ENCODE measurements at regions not wholly inside any gene's neighbourhood (a gene's known extent, or its start where the extent isn't known, plus 50 kb on each side); places are given as distances from the start of the nearest gene placed in this dataset.

DNA sequence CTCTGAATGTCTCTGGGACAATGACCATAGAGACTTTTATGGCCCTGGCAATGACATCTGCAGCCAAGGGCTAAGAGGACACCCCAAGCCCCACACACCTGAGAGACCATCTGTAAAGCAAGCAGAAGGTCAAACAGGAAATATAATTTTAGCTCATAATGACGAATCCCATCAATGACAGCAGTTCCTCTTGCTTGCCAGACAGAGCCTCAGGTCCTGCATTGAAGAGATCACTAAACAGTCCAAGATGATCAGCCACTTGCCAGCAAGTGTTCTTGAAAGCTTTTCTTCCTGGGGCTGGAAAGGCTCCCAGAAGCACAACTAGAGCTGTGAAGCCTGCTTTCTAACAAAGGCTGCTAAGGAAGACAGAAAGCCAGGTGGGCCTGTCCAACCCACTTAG lies 993.7 kb upstream of the AUTS2 start:
- intact Hi-C loops (cut with DNase I), result no loop called here
- H3K9me3 ChIP-seq, result no peaks in the 10 kb centered on the region
- 36 to 48% methylated on average over 1 of the region's 1 CpG for WGBS, 2 donors
- H3K4me3 ChIP-seq, result no peak overlapping the region
- FAIRE-seq (no peak), DNase-seq (no peak), ATAC-seq (no peak)
- no peak overlapping the region for H3K27ac ChIP-seq
- H3K36me3 ChIP-seq, result no peaks in the 10 kb centered on the region
- H3K27me3 ChIP-seq, result no peaks in the 10 kb centered on the region
- TF ChIP-seq, protein P1, sequence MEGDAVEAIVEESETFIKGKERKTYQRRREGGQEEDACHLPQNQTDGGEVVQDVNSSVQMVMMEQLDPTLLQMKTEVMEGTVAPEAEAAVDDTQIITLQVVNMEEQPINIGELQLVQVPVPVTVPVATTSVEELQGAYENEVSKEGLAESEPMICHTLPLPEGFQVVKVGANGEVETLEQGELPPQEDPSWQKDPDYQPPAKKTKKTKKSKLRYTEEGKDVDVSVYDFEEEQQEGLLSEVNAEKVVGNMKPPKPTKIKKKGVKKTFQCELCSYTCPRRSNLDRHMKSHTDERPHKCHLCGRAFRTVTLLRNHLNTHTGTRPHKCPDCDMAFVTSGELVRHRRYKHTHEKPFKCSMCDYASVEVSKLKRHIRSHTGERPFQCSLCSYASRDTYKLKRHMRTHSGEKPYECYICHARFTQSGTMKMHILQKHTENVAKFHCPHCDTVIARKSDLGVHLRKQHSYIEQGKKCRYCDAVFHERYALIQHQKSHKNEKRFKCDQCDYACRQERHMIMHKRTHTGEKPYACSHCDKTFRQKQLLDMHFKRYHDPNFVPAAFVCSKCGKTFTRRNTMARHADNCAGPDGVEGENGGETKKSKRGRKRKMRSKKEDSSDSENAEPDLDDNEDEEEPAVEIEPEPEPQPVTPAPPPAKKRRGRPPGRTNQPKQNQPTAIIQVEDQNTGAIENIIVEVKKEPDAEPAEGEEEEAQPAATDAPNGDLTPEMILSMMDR (IDR thresholded peaks at IDR 0.05), result no peak
- H3K4me1 ChIP-seq, result no peaks in the 10 kb centered on the region

DNA sequence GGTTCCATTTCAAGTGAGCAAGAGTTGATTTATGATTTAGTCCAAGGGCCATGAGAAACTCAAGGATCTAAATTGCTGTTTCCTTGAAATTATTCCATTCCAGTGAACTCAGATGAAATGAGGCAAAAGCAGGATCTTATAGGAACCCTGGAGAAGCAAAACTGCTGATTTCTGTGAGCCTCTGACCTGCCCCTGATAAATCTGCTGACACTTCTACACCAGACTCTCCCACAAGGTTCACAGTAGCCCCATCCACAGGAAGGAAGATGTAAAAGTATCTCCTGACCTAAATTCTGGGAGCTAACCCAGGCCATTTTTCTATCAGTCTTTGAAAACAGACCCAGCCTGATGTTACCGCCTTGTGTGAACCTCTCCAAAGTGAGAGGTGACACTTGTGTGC lies 987.6 kb upstream of the AUTS2 start:
- no peaks in the 10 kb centered on the region for H3K4me1 ChIP-seq
- no peak overlapping the region for H3K4me3 ChIP-seq
- ATAC-seq (no peak), FAIRE-seq (no peak), DNase-seq (no peak)
- no peaks in the 10 kb centered on the region for H3K27me3 ChIP-seq
- TF ChIP-seq, protein P1 (IDR thresholded peaks at IDR 0.05), result no peak
- no peak overlapping the region for H3K27ac ChIP-seq
- no peaks in the 10 kb centered on the region for H3K9me3 ChIP-seq
- no peaks in the 10 kb centered on the region for H3K36me3 ChIP-seq
- WGBS, 2 donors, result 75 to 93% methylated on average over 1 of the region's 1 CpG
- intact Hi-C loops (cut with DNase I), result no loop called here

DNA sequence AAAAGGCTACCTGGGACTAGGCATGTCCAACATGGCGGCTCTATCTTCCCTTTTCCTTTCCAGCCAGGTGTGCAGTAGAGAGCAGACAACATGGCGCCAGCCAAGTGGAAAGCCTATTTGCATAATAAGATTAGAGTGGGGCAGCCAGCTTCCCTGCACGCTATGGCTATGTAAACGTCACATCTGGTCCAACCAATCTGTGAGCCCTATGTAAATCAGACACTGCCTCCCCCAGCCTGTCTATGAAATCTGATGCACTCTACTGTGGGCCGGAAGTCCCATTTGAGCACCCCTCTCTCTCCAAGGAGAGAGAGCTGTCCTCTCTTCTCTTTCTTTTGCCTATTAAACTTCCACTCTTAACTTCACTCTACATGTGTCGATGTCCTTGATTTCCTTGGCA lies 984.9 kb upstream of the AUTS2 start:
- H3K4me3 ChIP-seq, result no peak overlapping the region
- H3K9me3 ChIP-seq, result no peaks in the 10 kb centered on the region
- DNase-seq, result no peak
- no peaks in the 10 kb centered on the region for H3K36me3 ChIP-seq
- H3K4me1 ChIP-seq, result no peaks in the 10 kb centered on the region
- ATAC-seq, result no peak
- no peak overlapping the region for H3K27ac ChIP-seq
- TF ChIP-seq, protein P1 (IDR thresholded peaks at IDR 0.05), result no peak
- H3K27me3 ChIP-seq, result no peaks in the 10 kb centered on the region
- intact Hi-C loops (cut with DNase I), result no loop called here
- 56 to 66% methylated on average over 6 of the region's 6 CpGs for WGBS, 2 donors
- FAIRE-seq, result no peak

GRCh38 chr7:68613897-68614296 lies 984.4 kb upstream of the AUTS2 start:
- no peak for DNase-seq
- H3K9me3 ChIP-seq, result no peaks in the 10 kb centered on the region
- H3K27ac ChIP-seq, result no peak overlapping the region
- no peaks in the 10 kb centered on the region for H3K36me3 ChIP-seq
- TF ChIP-seq, protein P1 (IDR thresholded peaks at IDR 0.05), result no peak
- intact Hi-C loops (cut with DNase I), result no loop called here
- no peaks in the 10 kb centered on the region for H3K27me3 ChIP-seq
- 11 to 20% methylated on average over 4 of the region's 4 CpGs for WGBS, 2 donors
- H3K4me1 ChIP-seq, result no peaks in the 10 kb centered on the region
- ATAC-seq, result no peak
- FAIRE-seq, result no peak
- no peak overlapping the region for H3K4me3 ChIP-seq

DNA sequence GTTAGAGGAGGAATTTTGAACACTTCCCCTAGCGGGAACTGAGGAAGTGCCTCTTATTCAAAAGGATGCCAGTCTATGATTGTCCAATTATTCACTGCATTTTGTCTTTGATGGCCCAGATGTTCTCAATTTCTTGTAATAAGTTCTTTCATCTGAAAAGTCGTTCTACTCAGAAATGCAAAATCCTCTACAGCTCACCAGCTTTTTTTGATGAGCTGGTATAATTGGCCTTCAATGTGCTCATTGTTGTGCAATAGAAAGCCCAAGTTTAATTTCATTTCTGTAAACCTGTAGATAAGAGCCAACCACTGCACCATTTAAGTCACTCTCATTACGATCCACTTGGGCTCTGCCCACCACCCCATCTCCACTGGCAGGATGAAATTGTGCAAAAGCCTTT lies 978.7 kb upstream of the AUTS2 start:
- H3K9me3 ChIP-seq, result no peaks in the 10 kb centered on the region
- intact Hi-C loops (cut with DNase I), result loop anchor here in 1 of 3 donors (5.0 kb wide), 1 partner anchor 313 kb away; no protein-coding TSS in a partner anchor
- H3K4me3 ChIP-seq, result no peak overlapping the region
- ATAC-seq (no peak), DNase-seq (no peak), FAIRE-seq (no peak)
- 64 to 78% methylated on average over 3 of the region's 3 CpGs for WGBS, 2 donors
- H3K36me3 ChIP-seq, result no peaks in the 10 kb centered on the region
- no peaks in the 10 kb centered on the region for H3K4me1 ChIP-seq
- no peak overlapping the region for H3K27ac ChIP-seq
- H3K27me3 ChIP-seq, result no peaks in the 10 kb centered on the region
- TF ChIP-seq, protein P1 (IDR thresholded peaks at IDR 0.05), result no peak

All from pancreas (tissue), 10 donors.